HepG2 (cell line): ENCODE measurements at regions not wholly inside any gene's neighbourhood (a gene's known extent, or its start where the extent isn't known, plus 50 kb on each side); places are given as distances from the start of the nearest gene placed in this dataset.

Source experiments
- ATAC-seq: fragments of 200-7000 bp; cut with Tn5 transposase; 3 replicates; pipeline ENCODE4 v1.9.1; 2020; ENCODE audit warnings: mild to moderate bottlenecking, moderate library complexity
- BruUV-seq: library from RNA; stranded (reverse); fragments of 400-500 nt; replicated peaks from 2 replicates; lab custom pipeline; 2021; lab: Mats Ljungman, UMichigan
- CTCF ChIA-PET: fragments of 300-600 bp; formaldehyde crosslinking; extraction: SDS; loops from one replicate; lab custom pipeline; 2021; ENCODE audit warnings: low total read pairs, inconsistent platforms, low intra/inter-chr PET ratio; lab: Yijun Ruan, JAX
- POLR2A ChIA-PET: fragments of 350-600 bp; sonication (Branson Sonifier 250); formaldehyde crosslinking; loops from one replicate; lab custom pipeline; 2020; ENCODE audit warnings: antibody characterized with exemption, inconsistent platforms; lab: Yijun Ruan, JAX
- DNase-seq: peaks from one replicate; pipeline ENCODE4 v3.0.0-alpha.2; 2015; ENCODE audit warnings: low spot score
- FAIRE-seq: peaks from 3 replicates; lab custom pipeline; 2011; peaks lifted over from hg19 to GRCh38; lab: Jason Lieb, UNC
- H2AFZ ChIP-seq: one replicate; pipeline ENCODE4 v1.6.1; 2011; ENCODE audit warnings: low read length, inconsistent platforms
- H3K27ac ChIP-seq: fragments of 300-600 bp; 3 replicates; pipeline ENCODE4 v1.8.0; 2011; ENCODE audit warnings: mixed run types, mild to moderate bottlenecking, mixed read lengths, low read length, inconsistent platforms; ENCODE audit not compliant: insufficient read depth; ENCODE audit errors: extremely low read length
- H3K27me3 ChIP-seq, 2 experiments: fragments of 200-600 bp in 1 of 2; 2 replicates in 1 of 2; 3 replicates in 1 of 2; pipeline versions ENCODE4 v1.6.0 to v1.8.0; 2011; ENCODE audit warnings: low read length in 2 of 2, mild to moderate bottlenecking in 2 of 2, moderate library complexity in 2 of 2, inconsistent platforms in 1 of 2; ENCODE audit not compliant: insufficient read depth in 2 of 2, control insufficient read depth in 1 of 2
- H3K36me3 ChIP-seq, 2 experiments: fragments of 200-600 bp in 1 of 2; replicated peaks in 1 of 2; 2 replicates in 1 of 2; 3 replicates in 1 of 2; pipeline versions ENCODE4 v1.5.1 to v1.8.0; 2011; ENCODE audit warnings: low read length in 2 of 2, inconsistent platforms in 1 of 2; ENCODE audit not compliant: insufficient read depth in 2 of 2, control insufficient read depth in 1 of 2
- H3K4me1 ChIP-seq: 2 replicates; pipeline ENCODE4 v1.5.1; 2012; ENCODE audit warnings: low read length, inconsistent platforms; ENCODE audit not compliant: insufficient read depth
- H3K4me2 ChIP-seq: 2 replicates; pipeline ENCODE4 v1.6.0; 2011; ENCODE audit warnings: low read depth, low read length, inconsistent platforms
- H3K4me3 ChIP-seq, 3 experiments: fragments of 200-600 bp in 1 of 3; sonication (generic), shearing (Covaris generic) in 1 of 3; replicated peaks in 1 of 3; 2 replicates each; pipeline ENCODE4 v1.5.1; 2011 to 2016; ENCODE audit warnings: low read length in 3 of 3, inconsistent platforms in 2 of 3, low read depth in 2 of 3, mild to moderate bottlenecking in 2 of 3, control low read depth in 1 of 3, mixed read lengths in 1 of 3; ENCODE audit not compliant: insufficient read depth in 1 of 3
- H3K79me2 ChIP-seq: one replicate; pipeline ENCODE4 v1.6.1; 2011; ENCODE audit warnings: low read length, inconsistent platforms; ENCODE audit not compliant: insufficient read depth
- H3K9ac ChIP-seq: 2 replicates; pipeline ENCODE4 v1.6.0; 2011; ENCODE audit warnings: mild to moderate bottlenecking, low read depth, low read length, inconsistent platforms; ENCODE audit not compliant: insufficient read depth
- H3K9me3 ChIP-seq: 2 replicates; pipeline ENCODE4 v1.5.1; 2012; ENCODE audit warnings: mild to moderate bottlenecking, low read length
- H4K20me1 ChIP-seq: 2 replicates; pipeline ENCODE4 v1.6.0; 2011; ENCODE audit warnings: inconsistent platforms, mild to moderate bottlenecking, low read length, moderate library complexity; ENCODE audit not compliant: insufficient read depth
- ATAD3A ChIP-seq: sonication (generic); formaldehyde crosslinking; IDR thresholded peaks from 2 replicates; pipeline ENCODE4 v1.4.0; 2020; ENCODE audit warnings: missing genetic modification reagents
- RAD51 ChIP-seq: fragments of 450-650 bp; IDR thresholded peaks from 2 replicates; pipeline ENCODE4 v1.6.1; 2016; ENCODE audit warnings: borderline replicate concordance
- SIN3B ChIP-seq: fragments of 150-350 bp; IDR thresholded peaks from 2 replicates; pipeline ENCODE4 v1.6.1; 2014; ENCODE audit warnings: low read length
- SIX1 ChIP-seq: sonication (generic); formaldehyde crosslinking; IDR thresholded peaks from 2 replicates; pipeline ENCODE4 v1.4.0; 2020; ENCODE audit warnings: missing genetic modification reagents, borderline replicate concordance
- SUZ12 ChIP-seq: fragments of 150-350 bp; IDR thresholded peaks from 2 replicates; pipeline ENCODE4 v1.6.1; 2014; ENCODE audit warnings: low read depth, low read length
- WIZ ChIP-seq: sonication (generic); formaldehyde crosslinking; IDR thresholded peaks from 2 replicates; pipeline ENCODE4 v1.5.1; 2020; ENCODE audit warnings: mild to moderate bottlenecking, missing genetic modification reagents
- ZNF329 ChIP-seq: sonication (generic); formaldehyde crosslinking; IDR thresholded peaks from 2 replicates; pipeline ENCODE4 v1.9.0; 2021; ENCODE audit warnings: low read depth, mild to moderate bottlenecking, missing genetic modification reagents
- ZNF792 ChIP-seq: IDR thresholded peaks from 2 replicates; pipeline ENCODE4 v1.6.1; 2016
- WGBS: methylation state at CpG from one replicate; pipeline ENCODE4 v1.1.6; 2017; ENCODE audit warnings: low lambda C conversion rate; 5-methylcytosine and 5-hydroxymethylcytosine counted together
- in situ Hi-C: cut with HindIII; loops from 2 replicates; pipeline ENCODE4 v1.10.0; 2017; ENCODE audit warnings: low pct_unique_long_range_greater_than_20kb; ENCODE audit not compliant: extremely low pct_ligation_motif_present
- intact Hi-C: fragments of 100-400 bp; cut with micrococcal nuclease; formaldehyde crosslinking; loops from one replicate; pipeline ENCODE4 v1.10.0; 2022; ENCODE audit not compliant: unreplicated experiment
- TF ChIP-seq, protein P1 (sequence below): sonication (generic); formaldehyde crosslinking; IDR thresholded peaks from 2 replicates; pipeline ENCODE4 v1.4.0; 2020; ENCODE audit warnings: mild to moderate bottlenecking, missing genetic modification reagents
- TF ChIP-seq, protein P2 (sequence below): sonication (generic); formaldehyde crosslinking; IDR thresholded peaks from 2 replicates; pipeline ENCODE4 v1.5.0; 2020; ENCODE audit warnings: mild to moderate bottlenecking, missing genetic modification reagents, borderline replicate concordance
- TF ChIP-seq, protein P3 (sequence below): sonication (generic); formaldehyde crosslinking; IDR thresholded peaks from 2 replicates; pipeline ENCODE4 v1.9.0; 2021; ENCODE audit warnings: missing genetic modification reagents, borderline replicate concordance

DNA sequence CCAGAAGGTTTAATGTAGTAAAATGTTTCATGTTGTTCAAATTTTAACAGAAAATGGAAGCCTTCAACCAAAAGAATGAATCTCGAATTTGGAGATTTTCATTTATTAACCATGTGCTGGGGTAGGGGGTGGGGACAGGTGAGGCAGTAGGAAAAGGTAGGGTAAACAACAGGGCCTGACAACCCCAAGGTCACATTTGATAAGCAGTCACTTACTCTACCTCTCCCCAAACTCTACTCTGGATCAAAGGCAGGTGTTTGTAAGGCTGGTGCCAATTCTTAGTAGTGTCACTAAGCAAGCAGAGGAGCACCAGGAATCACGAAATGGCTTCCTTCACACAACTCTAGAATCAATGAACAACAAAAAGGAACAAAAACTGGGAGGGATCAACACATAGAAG lies 138.0 kb downstream of the ZFAND4 start (continued):
- TF ChIP-seq, protein P1, sequence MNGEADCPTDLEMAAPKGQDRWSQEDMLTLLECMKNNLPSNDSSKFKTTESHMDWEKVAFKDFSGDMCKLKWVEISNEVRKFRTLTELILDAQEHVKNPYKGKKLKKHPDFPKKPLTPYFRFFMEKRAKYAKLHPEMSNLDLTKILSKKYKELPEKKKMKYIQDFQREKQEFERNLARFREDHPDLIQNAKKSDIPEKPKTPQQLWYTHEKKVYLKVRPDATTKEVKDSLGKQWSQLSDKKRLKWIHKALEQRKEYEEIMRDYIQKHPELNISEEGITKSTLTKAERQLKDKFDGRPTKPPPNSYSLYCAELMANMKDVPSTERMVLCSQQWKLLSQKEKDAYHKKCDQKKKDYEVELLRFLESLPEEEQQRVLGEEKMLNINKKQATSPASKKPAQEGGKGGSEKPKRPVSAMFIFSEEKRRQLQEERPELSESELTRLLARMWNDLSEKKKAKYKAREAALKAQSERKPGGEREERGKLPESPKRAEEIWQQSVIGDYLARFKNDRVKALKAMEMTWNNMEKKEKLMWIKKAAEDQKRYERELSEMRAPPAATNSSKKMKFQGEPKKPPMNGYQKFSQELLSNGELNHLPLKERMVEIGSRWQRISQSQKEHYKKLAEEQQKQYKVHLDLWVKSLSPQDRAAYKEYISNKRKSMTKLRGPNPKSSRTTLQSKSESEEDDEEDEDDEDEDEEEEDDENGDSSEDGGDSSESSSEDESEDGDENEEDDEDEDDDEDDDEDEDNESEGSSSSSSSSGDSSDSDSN (CRISPR knock-in tag), result no peak
- TF ChIP-seq ZNF792 (CRISPR knock-in tag) (no peak), RAD51 (no peak), SIN3B (no peak)
- TF ChIP-seq, protein P2, sequence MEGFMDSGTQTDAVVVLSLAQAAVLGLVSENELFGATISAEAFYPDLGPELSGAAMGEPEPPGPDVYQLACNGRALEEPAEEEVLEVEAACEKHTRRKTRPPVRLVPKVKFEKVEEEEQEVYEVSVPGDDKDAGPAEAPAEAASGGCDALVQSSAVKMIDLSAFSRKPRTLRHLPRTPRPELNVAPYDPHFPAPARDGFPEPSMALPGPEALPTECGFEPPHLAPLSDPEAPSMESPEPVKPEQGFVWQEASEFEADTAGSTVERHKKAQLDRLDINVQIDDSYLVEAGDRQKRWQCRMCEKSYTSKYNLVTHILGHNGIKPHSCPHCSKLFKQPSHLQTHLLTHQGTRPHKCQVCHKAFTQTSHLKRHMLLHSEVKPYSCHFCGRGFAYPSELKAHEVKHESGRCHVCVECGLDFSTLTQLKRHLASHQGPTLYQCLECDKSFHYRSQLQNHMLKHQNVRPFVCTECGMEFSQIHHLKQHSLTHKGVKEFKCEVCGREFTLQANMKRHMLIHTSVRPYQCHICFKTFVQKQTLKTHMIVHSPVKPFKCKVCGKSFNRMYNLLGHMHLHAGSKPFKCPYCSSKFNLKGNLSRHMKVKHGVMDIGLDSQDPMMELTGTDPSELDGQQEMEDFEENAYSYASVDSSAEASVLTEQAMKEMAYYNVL (CRISPR knock-in tag), result no peak

DNA sequence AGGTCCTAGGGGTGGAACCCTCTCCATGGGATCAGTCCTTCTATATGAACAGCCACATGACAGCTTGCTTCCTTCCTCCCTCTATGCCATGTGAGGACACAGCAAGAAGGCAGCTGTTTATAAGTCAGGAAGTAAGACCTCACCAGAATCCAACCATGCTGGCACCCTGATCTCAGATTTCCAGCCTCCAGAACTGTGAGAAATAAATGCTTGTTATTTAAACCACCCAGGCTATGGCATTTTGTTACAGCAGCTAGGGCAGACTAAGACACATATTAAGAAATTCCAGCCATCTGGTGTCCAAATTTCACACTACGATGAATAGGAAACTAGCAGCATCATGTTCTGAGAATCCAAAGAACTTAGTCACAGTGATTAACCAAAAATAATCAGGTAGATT lies 140.1 kb downstream of the ZFAND4 start:
- CTCF ChIA-PET, result no interaction called here
- no peak for DNase-seq
- no peaks in the 10 kb centered on the region for H3K9me3 ChIP-seq
- H3K4me3 ChIP-seq, result no peak overlapping the region
- peaks cover 7% of the 10 kb centered on the region for H3K79me2 ChIP-seq
- H3K9ac ChIP-seq, result no peak overlapping the region
- TF ChIP-seq SIX1, result no peak
- no peak for TF ChIP-seq SUZ12
- no peak for TF ChIP-seq ZNF329 (CRISPR knock-in tag)
- no peak for TF ChIP-seq WIZ (CRISPR knock-in tag)
- TF ChIP-seq, protein P3, sequence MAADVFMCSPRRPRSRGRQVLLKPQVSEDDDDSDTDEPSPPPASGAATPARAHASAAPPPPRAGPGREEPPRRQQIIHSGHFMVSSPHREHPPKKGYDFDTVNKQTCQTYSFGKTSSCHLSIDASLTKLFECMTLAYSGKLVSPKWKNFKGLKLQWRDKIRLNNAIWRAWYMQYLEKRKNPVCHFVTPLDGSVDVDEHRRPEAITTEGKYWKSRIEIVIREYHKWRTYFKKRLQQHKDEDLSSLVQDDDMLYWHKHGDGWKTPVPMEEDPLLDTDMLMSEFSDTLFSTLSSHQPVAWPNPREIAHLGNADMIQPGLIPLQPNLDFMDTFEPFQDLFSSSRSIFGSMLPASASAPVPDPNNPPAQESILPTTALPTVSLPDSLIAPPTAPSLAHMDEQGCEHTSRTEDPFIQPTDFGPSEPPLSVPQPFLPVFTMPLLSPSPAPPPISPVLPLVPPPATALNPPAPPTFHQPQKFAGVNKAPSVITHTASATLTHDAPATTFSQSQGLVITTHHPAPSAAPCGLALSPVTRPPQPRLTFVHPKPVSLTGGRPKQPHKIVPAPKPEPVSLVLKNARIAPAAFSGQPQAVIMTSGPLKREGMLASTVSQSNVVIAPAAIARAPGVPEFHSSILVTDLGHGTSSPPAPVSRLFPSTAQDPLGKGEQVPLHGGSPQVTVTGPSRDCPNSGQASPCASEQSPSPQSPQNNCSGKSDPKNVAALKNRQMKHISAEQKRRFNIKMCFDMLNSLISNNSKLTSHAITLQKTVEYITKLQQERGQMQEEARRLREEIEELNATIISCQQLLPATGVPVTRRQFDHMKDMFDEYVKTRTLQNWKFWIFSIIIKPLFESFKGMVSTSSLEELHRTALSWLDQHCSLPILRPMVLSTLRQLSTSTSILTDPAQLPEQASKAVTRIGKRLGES (CRISPR knock-in tag), result no peak
- TF ChIP-seq ATAD3A (CRISPR knock-in tag), result no peak
- no peak overlapping the region for H3K27ac ChIP-seq
- intact Hi-C loops, result no loop called here
- no TSS peak for BruUV-seq
- POLR2A ChIA-PET, result no interaction called here
- no peak overlapping the region for H3K4me2 ChIP-seq
- H3K27me3 ChIP-seq, result no peaks in the 10 kb centered on the region
- in situ Hi-C loops, result no loop called here
- FAIRE-seq, result no peak
- H4K20me1 ChIP-seq, result no peaks in the 10 kb centered on the region
- H3K36me3 ChIP-seq, result peaks cover 1 to 5% of the 10 kb centered on the region in 2 experiments; a peak in 1 of 5 replicates
- H3K4me1 ChIP-seq, result no peaks in the 10 kb centered on the region
- no peak for ATAC-seq
- no peak overlapping the region for H2AFZ ChIP-seq
- 100% methylated on average over 1 of the region's 1 CpG for WGBS
